CD14-positive monocyte (primary cell): ENCODE measurements at regions not wholly inside any gene's neighbourhood (a gene's known extent, or its start where the extent isn't known, plus 50 kb on each side); places are given as distances from the start of the nearest gene placed in this dataset.

Experiments used
- DNase-seq, 3 donors: peaks; one replicate each; pipeline ENCODE4 v3.0.0-alpha.2; 2011 to 2022
- H2AFZ ChIP-seq: 2 replicates; pipeline ENCODE4 v1.6.0; 2012; ENCODE audit warnings: mild to moderate bottlenecking, low read depth, low read length, inconsistent platforms; ENCODE audit not compliant: insufficient read depth, poor library complexity, severe bottlenecking
- H3K27ac ChIP-seq, 2 donors: 1 replicate in 1 of 2; 2 replicates in 1 of 2; pipeline ENCODE4 v1.5.1; 2012 to 2013; ENCODE audit warnings: low read length in 2 of 2, control low read depth in 1 of 2, inconsistent platforms in 1 of 2, low read depth in 1 of 2, mild to moderate bottlenecking in 1 of 2
- H3K27me3 ChIP-seq, 2 donors: one replicate each; pipeline versions ENCODE4 v1.6.0 to v1.6.1; 2011 to 2013; ENCODE audit warnings: low read length in 2 of 2; ENCODE audit not compliant: control insufficient read depth in 2 of 2, insufficient read depth in 2 of 2
- H3K36me3 ChIP-seq, 2 donors: replicated peaks in 1 of 2; 1 replicate in 1 of 2; 2 replicates in 1 of 2; pipeline versions ENCODE4 v1.5.1 to v1.6.1; 2012 to 2013; ENCODE audit warnings: low read length in 2 of 2, control low read depth in 1 of 2, inconsistent platforms in 1 of 2, mild to moderate bottlenecking in 1 of 2; ENCODE audit not compliant: insufficient read depth in 2 of 2, control insufficient read depth in 1 of 2
- H3K4me1 ChIP-seq, 2 donors: 1 replicate in 1 of 2; 2 replicates in 1 of 2; pipeline versions ENCODE4 v1.5.1 to v1.6.1; 2012 to 2013; ENCODE audit warnings: low read length in 2 of 2, control low read depth in 1 of 2, inconsistent platforms in 1 of 2, mild to moderate bottlenecking in 1 of 2, moderate library complexity in 1 of 2; ENCODE audit not compliant: insufficient read depth in 2 of 2, control insufficient read depth in 1 of 2
- H3K4me2 ChIP-seq: replicated peaks from 2 replicates; pipeline ENCODE3; 2012; ENCODE audit warnings: low read length, moderate library complexity, mild to moderate bottlenecking; ENCODE audit not compliant: poor library complexity, severe bottlenecking; ENCODE audit errors: extremely low read depth
- H3K4me3 ChIP-seq, 3 experiments: fragments of 200-600 bp in 1 of 3; sonication (generic) in 1 of 3; replicated peaks in 1 of 3; 1 replicate in 2 of 3; 2 replicates in 1 of 3; pipeline ENCODE4 v1.5.1; 2011 to 2013; ENCODE audit warnings: low read length in 3 of 3, mild to moderate bottlenecking in 3 of 3, control low read depth in 2 of 3, low read depth in 2 of 3, inconsistent platforms in 1 of 3, moderate library complexity in 1 of 3
- H3K79me2 ChIP-seq: 2 replicates; pipeline ENCODE4 v1.6.0; 2012; ENCODE audit warnings: mild to moderate bottlenecking, control low read depth, inconsistent platforms, low read length, moderate library complexity; ENCODE audit not compliant: insufficient read depth
- H3K9ac ChIP-seq: 2 replicates; pipeline ENCODE4 v1.6.0; 2017; ENCODE audit warnings: low read length, mild to moderate bottlenecking; ENCODE audit not compliant: insufficient read depth, poor library complexity, severe bottlenecking
- H3K9me3 ChIP-seq, 2 donors: replicated peaks in 1 of 2; 1 replicate in 1 of 2; 2 replicates in 1 of 2; pipeline versions ENCODE4 v1.5.1 to v1.6.1; 2012 to 2013; ENCODE audit warnings: low read length in 2 of 2, control low read depth in 1 of 2; ENCODE audit not compliant: control insufficient read depth in 1 of 2, insufficient read depth in 1 of 2
- H4K20me1 ChIP-seq: 2 replicates; pipeline ENCODE4 v1.6.0; 2012; ENCODE audit warnings: mild to moderate bottlenecking, low read length, control low read depth, moderate library complexity; ENCODE audit not compliant: insufficient read depth
- H3K27ac Mint-ChIP-seq, 7 donors: one replicate each; pipeline ENCODE4 v1.8.0; 2020; ENCODE audit warnings: mild to moderate bottlenecking in 7 of 7, mixed read lengths in 7 of 7, moderate library complexity in 6 of 7, inconsistent platforms in 2 of 7
- H3K27me3 Mint-ChIP-seq, 3 donors: one replicate each; pipeline ENCODE4 v1.8.0; 2021 to 2022; ENCODE audit warnings: low read depth in 3 of 3, mild to moderate bottlenecking in 3 of 3, mixed read lengths in 3 of 3, moderate library complexity in 3 of 3, inconsistent platforms in 1 of 3
- H3K36me3 Mint-ChIP-seq, 2 donors: one replicate each; pipeline ENCODE4 v1.8.0; 2020; ENCODE audit warnings: mixed read lengths in 2 of 2, inconsistent platforms in 1 of 2, mild to moderate bottlenecking in 1 of 2
- H3K4me1 Mint-ChIP-seq: one replicate; pipeline ENCODE4 v1.8.0; 2020; ENCODE audit warnings: mild to moderate bottlenecking, mixed read lengths
- H3K4me3 Mint-ChIP-seq, 2 donors: one replicate each; pipeline ENCODE4 v1.8.0; 2020; ENCODE audit warnings: mild to moderate bottlenecking in 2 of 2, mixed read lengths in 2 of 2, moderate library complexity in 1 of 2
- H3K9me3 Mint-ChIP-seq, 7 donors: one replicate each; pipeline ENCODE4 v1.8.0; 2020 to 2022; ENCODE audit warnings: mixed read lengths in 7 of 7, mild to moderate bottlenecking in 6 of 7, moderate library complexity in 6 of 7, inconsistent platforms in 2 of 7
- WGBS: methylation state at CpG from one replicate; pipeline ENCODE4 v1.1.5; 2013; ENCODE audit warnings: missing lambda C conversion rate; ENCODE audit not compliant: insufficient coverage; 5-methylcytosine and 5-hydroxymethylcytosine counted together
- intact Hi-C, 2 donors: fragments of 100-400 bp; cut with micrococcal nuclease; formaldehyde crosslinking; loops; one replicate each; pipeline versions ENCODE4 v1.15.0 to v1.15.1; 2023
- TF ChIP-seq, protein P1 (sequence below): fragments of 200-600 bp; IDR thresholded peaks from one replicate; pipeline ENCODE4 v1.8.0; 2022; ENCODE audit warnings: antibody characterized with exemption, mild to moderate bottlenecking

DNA sequence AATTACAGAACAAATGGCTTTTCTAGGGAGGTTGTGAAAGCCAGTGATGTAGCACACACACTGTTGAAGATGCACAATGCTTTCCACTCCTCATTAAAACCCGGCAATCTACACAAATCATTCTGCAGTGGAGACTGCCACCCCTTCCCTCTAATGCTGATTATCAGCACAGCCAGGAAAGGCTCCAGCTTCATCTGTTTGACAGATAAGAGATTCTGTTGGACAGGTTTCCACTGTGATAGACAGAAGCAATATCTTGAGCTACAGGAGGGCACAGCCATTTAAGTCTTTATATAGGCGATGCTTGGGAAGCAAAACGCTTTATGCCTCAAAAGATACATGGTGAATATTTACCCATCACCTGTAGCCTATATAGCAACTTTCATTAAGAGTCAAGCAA, 555.6 kb downstream of the GLRX3 start:
- H3K27me3 Mint-ChIP-seq: peaks cover 8 to 15% (median 10%) of the 10 kb centered on the region in 3 donors
- Histone ChIP-seq H3K4me1 (no peaks in the 10 kb centered on the region), H3K27me3 (no peaks in the 10 kb centered on the region), H2AFZ (no peak overlapping the region), H4K20me1 (no peaks in the 10 kb centered on the region), H3K27ac (no peak overlapping the region), H3K9me3 (no peaks in the 10 kb centered on the region), H3K4me3 (no peak overlapping the region), H3K36me3 (no peaks in the 10 kb centered on the region), H3K4me2 (no peak overlapping the region), H3K79me2 (no peaks in the 10 kb centered on the region), H3K9ac (no peak overlapping the region)
- no peak for DNase-seq
- H3K36me3 Mint-ChIP-seq: no peaks in the 10 kb centered on the region
- H3K4me3 Mint-ChIP-seq: no peak overlapping the region
- H3K27ac Mint-ChIP-seq: no peak overlapping the region
- TF ChIP-seq, protein P1, sequence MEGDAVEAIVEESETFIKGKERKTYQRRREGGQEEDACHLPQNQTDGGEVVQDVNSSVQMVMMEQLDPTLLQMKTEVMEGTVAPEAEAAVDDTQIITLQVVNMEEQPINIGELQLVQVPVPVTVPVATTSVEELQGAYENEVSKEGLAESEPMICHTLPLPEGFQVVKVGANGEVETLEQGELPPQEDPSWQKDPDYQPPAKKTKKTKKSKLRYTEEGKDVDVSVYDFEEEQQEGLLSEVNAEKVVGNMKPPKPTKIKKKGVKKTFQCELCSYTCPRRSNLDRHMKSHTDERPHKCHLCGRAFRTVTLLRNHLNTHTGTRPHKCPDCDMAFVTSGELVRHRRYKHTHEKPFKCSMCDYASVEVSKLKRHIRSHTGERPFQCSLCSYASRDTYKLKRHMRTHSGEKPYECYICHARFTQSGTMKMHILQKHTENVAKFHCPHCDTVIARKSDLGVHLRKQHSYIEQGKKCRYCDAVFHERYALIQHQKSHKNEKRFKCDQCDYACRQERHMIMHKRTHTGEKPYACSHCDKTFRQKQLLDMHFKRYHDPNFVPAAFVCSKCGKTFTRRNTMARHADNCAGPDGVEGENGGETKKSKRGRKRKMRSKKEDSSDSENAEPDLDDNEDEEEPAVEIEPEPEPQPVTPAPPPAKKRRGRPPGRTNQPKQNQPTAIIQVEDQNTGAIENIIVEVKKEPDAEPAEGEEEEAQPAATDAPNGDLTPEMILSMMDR: no peak
- intact Hi-C loops: no loop called here
- H3K4me1 Mint-ChIP-seq: no peaks in the 10 kb centered on the region
- H3K9me3 Mint-ChIP-seq: peaks cover 0 to 2% (median 0%) of the 10 kb centered on the region in 7 donors
- 83% methylated on average over 2 of the region's 3 CpGs for WGBS

DNA sequence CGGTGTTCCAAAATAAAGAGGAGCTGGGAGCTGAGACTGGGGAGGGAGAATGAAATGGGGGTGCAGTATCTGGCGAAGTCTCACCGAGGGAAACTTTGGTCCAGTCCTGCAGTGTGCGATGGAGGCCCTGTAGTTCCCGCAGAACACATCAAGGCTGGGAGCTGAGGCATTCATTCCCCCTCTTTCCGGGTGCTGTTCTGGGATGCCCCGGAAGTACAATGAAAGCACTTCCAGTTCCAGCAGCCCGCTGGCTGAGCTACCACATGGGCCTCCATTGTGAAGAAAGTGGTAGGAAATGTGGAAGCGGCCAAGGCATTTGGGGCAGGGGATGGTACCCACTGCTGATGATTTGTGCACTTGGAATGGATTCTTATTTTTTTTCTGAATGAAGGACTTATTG, 560.7 kb downstream of the GLRX3 start:
- Mint-ChIP-seq H3K9me3 (peaks cover 0 to 2% (median 0%) of the 10 kb centered on the region in 7 donors), H3K27ac (no peak overlapping the region), H3K4me3 (no peak overlapping the region), H3K27me3 (peaks cover 0 to 15% (median 14%) of the 10 kb centered on the region in 3 donors), H3K36me3 (no peaks in the 10 kb centered on the region), H3K4me1 (no peaks in the 10 kb centered on the region)
- TF ChIP-seq, protein P1: no peak
- Histone ChIP-seq H3K27ac (no peak overlapping the region), H4K20me1 (no peaks in the 10 kb centered on the region), H3K36me3 (no peaks in the 10 kb centered on the region), H2AFZ (no peak overlapping the region), H3K4me3 (no peak overlapping the region), H3K4me2 (no peak overlapping the region), H3K9ac (no peak overlapping the region), H3K4me1 (no peaks in the 10 kb centered on the region), H3K79me2 (no peaks in the 10 kb centered on the region), H3K27me3 (no peaks in the 10 kb centered on the region), H3K9me3 (no peaks in the 10 kb centered on the region)
- intact Hi-C loops: no loop called here
- WGBS: 94% methylated on average over 8 of the region's 9 CpGs
- DNase-seq: no peak
